NCI-H2227 (cell line): ENCODE measurements at regions not wholly inside any gene's neighbourhood (a gene's known extent, or its start where the extent isn't known, plus 50 kb on each side); places are given as distances from the start of the nearest gene placed in this dataset.

Source experiments
- DNase-seq: peaks from one replicate; lab custom pipeline; 2025; ENCODE audit not compliant: unreplicated experiment; lab: John Stamatoyannopoulos, UW

DNA sequence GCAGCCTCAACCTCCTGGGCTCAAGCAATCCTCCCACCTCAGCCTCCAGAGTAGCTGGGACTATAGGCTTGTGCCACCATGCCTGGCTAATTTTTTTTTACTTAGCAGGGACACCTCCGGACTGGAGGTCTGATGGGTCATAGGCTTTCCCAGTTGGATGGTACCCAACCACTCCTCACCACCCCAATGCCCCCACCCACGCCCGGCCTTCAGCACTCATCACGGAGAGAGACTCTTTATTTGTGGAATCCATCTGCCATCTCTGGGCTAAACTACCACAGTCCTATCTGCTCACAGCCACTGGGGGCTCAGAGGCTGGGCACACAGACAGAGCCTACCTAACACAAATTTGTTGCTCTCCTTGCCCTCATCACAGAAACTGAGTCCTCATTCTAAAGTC, 58.3 kb upstream of the STXBP1 start:
- no peak for DNase-seq

DNA sequence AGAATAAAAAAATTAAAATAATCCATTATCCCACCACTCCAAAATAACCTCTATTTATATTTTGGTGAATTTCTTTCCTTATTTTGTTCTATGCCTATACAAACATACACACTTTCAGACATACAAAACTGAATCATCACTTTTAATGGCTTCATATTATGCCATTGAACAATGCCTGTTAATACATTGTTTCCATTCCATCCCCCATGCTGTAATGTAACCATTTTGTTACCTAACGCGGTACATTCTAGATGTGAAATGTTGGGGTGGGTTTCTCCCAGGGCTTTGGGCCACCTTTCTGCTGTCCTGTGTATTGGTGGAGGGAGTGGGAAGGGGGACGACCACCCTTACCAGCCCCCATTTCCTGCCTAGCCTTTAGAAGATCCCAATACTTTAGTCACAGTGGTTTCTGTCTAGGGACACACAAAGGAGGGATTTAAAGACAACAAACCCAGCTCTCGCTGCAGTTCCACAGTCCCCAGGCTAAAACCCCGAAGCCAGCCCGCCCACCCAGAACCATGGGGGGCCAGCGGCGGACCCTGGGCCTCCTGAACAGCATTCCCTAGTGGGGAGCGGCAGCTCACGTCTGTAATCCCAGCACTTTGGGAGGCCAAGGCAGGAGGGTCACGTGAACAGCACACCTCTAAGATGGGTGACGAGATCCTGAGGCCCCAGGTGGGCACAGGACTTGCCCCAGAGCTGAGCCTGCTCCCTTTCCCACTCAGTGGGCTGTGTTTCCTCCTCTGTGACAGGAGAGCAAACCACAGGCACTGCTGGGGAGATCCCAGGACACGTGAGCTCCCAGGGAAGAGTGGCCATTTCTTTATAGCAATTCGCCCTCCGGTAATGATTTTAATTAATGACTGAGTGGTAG, 56.9 kb upstream of the STXBP1 start:
- no peak for DNase-seq

DNA sequence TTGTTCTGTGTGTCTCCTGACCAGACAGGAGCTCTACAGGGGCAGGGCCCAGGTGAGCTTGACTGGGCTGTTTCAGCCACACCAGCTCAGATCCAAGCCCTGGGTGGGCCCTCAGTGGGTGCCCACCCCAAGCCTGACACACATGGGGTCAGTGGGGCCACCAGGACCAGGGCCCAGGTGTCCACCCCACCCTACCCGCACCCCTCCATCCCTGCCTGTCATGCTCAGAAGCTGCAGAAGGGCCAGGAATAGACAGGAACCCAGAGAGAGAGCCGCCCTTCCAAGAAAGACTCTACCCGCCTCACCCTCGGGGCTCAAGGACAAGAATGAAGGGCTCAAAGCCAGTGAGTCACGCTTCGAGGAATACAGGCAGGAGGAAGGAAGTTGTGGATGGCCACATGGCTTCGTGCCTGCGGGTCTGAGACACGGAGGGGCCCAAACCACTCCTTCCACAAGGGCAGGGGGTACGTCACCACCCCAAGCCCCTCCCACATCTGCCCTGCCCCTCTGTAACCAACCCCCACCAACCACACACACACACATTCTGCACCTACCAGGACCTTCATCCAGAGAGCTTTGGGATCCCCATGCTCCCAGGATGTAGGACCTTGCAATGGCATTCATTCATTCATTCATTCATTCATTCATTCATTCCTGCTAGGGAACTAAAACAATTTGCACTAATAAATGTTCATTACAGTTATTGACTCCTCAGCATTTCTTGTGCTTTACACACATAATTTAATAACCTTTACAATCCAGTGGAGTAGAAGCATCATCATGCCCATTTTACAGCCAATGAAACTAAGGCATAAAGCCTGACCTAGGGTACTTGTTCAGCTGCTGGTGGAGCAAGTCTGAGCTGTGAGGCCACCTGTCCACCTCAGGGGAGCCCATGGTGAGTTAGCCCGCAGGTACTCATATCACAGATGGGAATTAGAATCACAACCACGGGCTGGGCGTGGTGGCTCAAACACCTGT, 55.9 kb upstream of the STXBP1 start:
- no peak for DNase-seq

GRCh38 chr9:127556871-127557270, 55.2 kb upstream of the STXBP1 start:
- no peak for DNase-seq

DNA sequence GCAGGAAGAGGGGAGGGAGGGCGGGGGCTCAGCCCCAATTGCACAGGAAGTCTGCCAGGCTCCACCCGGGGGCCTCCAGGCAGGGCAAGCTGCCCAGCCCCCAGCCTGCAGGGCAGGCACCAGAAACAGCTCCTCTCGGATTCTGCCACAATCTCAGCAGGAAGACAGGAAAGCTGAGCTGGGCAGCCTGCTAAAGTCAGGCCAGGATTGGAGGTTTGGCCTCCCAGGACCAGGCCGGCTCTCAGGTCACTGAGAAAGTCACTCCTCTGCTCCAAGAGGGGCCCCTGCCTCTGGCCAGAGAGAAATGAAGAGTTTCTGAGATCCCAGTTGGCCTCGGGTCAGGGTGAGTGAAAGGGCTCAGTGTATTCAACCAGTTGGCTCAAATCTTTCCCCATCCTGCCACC, 54.6 kb upstream of the STXBP1 start:
- DNase-seq = peak; percentile 22

DNA sequence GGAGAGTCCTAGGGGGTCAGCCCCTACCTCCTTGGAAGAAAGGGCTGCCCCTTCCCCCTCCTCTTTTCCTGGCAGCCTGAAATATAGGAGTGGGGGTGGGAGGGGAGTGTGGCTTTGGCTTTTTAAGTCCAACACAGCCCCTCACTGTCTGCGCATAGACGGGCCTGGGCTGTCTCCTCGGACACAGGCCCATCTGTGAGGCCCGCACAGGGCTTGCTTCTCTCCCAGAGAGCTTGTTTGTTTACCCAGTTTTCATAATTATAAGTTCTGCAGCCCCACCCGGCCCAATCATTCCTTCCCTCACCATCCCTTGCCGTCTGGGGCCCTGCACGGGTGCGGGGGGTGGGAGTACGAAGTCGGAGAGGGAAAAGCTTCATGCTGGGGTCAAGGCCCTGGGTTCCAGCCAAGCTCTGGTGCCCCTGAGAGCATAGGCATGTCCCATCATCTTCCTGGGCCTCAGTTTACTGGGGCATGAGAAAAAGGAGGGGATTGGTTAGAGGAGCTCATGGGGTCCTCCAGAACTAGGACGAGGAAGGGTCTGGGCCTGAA, 54.0 kb upstream of the STXBP1 start:
- peak; percentile 8 for DNase-seq

- no peak for DNase-seq
Observed at GRCh38 chr9:127558581-127559246, 53.4 kb upstream of the STXBP1 start.

GRCh38 chr9:127559247-127559680, 52.8 kb upstream of the STXBP1 start:
- no peak for DNase-seq

DNA sequence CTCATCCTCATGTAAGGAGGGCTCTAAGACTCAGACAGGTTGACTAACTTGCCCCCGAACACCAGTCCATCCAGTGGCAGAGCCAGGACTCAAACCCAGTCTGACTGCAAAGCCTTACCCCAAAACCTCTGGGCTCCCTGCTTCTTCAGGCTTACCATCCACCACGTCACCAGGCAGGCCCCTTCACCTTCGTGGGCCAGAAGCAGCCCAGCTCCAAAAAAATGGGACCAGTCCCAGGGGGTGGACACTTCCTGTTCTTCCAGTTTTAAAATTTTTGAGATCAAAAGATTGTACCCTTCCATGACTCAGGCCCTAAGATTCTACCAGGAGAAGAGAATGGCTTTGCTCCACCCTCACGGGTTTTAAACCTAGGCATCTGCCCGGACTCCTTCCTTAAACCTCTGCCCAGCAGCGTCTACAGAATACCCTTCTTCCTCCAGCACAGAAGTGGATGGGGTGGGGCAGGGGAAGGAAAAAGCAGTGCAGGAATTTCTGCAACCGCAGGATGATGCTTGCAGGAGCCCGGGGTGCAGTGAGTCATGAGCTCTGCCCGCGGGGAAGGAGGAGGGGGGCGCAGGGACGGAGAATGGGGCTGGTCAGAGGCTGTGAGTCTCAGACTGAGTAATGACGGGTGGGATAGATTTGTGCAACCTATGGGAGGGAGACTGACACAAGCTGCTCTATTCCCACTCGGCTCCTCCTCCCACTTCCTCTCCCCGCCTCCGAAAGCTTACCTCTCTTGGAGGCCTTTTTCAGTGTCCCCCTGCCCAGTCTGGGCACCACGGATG, 50.4 kb upstream of the STXBP1 start:
- DNase-seq = no peak
